WTC11 (cell line): ENCODE measurements at regions not wholly inside any gene's neighbourhood (a gene's known extent, or its start where the extent isn't known, plus 50 kb on each side); places are given as distances from the start of the nearest gene placed in this dataset.

ENCODE experiments used
- ATAC-seq: fragments of 200-7000 bp; cut with Tn5 transposase; 2 replicates; pipeline ENCODE4 v1.10.0; 2021; ENCODE audit warnings: mild to moderate bottlenecking, moderate library complexity
- CTCF ChIA-PET: fragments of 300-600 bp; sonication (Branson Sonifier 250); formaldehyde crosslinking; loops from one replicate; lab custom pipeline; 2021; ENCODE audit warnings: antibody characterized with exemption; lab: Charles Lee
- POLR2A ChIA-PET: fragments of 350-600 bp; sonication (Branson Sonifier 250); formaldehyde crosslinking; loops from one replicate; lab custom pipeline; 2021; ENCODE audit warnings: antibody characterized with exemption; lab: Charles Lee
- DNase-seq: peaks from one replicate; pipeline ENCODE4 v3.0.0; 2021; ENCODE audit warnings: low spot score
- H3K27ac Mint-ChIP-seq: 2 replicates; pipeline ENCODE4 v1.8.0; 2021; ENCODE audit warnings: mixed read lengths
- H3K27me3 Mint-ChIP-seq: 2 replicates; pipeline ENCODE4 v1.8.0; 2021; ENCODE audit warnings: low read depth, mild to moderate bottlenecking, moderate library complexity, mixed read lengths
- H3K36me3 Mint-ChIP-seq: 2 replicates; pipeline ENCODE4 v1.8.0; 2021; ENCODE audit warnings: mixed read lengths
- H3K4me1 Mint-ChIP-seq: 2 replicates; pipeline ENCODE4 v1.8.0; 2022; ENCODE audit warnings: mixed read lengths
- H3K4me3 Mint-ChIP-seq: 2 replicates; pipeline ENCODE4 v1.8.0; 2021; ENCODE audit warnings: mild to moderate bottlenecking, moderate library complexity, mixed read lengths
- H3K9me3 Mint-ChIP-seq: 2 replicates; pipeline ENCODE4 v1.8.0; 2021; ENCODE audit warnings: mixed read lengths
- ATF1 ChIP-seq: sonication (generic); formaldehyde crosslinking; IDR thresholded peaks from 2 replicates; pipeline ENCODE4 v1.8.1; 2023; ENCODE audit warnings: mild to moderate bottlenecking, moderate library complexity, missing genetic modification reagents
- ATF6 ChIP-seq: sonication (generic); formaldehyde crosslinking; IDR thresholded peaks from 2 replicates; pipeline ENCODE4 v1.8.1; 2023; ENCODE audit warnings: mild to moderate bottlenecking, missing genetic modification reagents
- CBFB ChIP-seq: sonication (generic); formaldehyde crosslinking; IDR thresholded peaks from 2 replicates; pipeline ENCODE4 v1.8.1; 2022; ENCODE audit warnings: mild to moderate bottlenecking, low read depth, missing genetic modification reagents
- ELF4 ChIP-seq: sonication (generic); formaldehyde crosslinking; IDR thresholded peaks from 2 replicates; pipeline ENCODE4 v1.8.1; 2022; ENCODE audit warnings: low read depth, mild to moderate bottlenecking, moderate library complexity, missing genetic modification reagents
- HMGA2 ChIP-seq: fragments of 250-450 bp; sonication (Bioruptor Pico); IDR thresholded peaks from 2 replicates; pipeline ENCODE4 v1.4.0; 2021; ENCODE audit warnings: mild to moderate bottlenecking, moderate library complexity
- IRF2 ChIP-seq: sonication (generic); formaldehyde crosslinking; IDR thresholded peaks from 2 replicates; pipeline ENCODE4 v1.8.0; 2022; ENCODE audit warnings: low read depth, missing genetic modification reagents, borderline replicate concordance
- JAZF1 ChIP-seq: fragments of 250-450 bp; sonication (Bioruptor Pico); IDR thresholded peaks from 2 replicates; pipeline ENCODE4 v1.9.0; 2021; ENCODE audit warnings: moderate library complexity, mild to moderate bottlenecking, inconsistent platforms
- JUN ChIP-seq: sonication (generic); formaldehyde crosslinking; IDR thresholded peaks from 2 replicates; pipeline ENCODE4 v1.8.0; 2023; ENCODE audit warnings: mild to moderate bottlenecking, missing genetic modification reagents
- MXD4 ChIP-seq: fragments of 250-450 bp; sonication (Bioruptor Pico); IDR thresholded peaks from 2 replicates; pipeline ENCODE4 v1.8.0; 2021; ENCODE audit warnings: mild to moderate bottlenecking, moderate library complexity, borderline replicate concordance
- SMAD4 ChIP-seq: sonication (generic); formaldehyde crosslinking; IDR thresholded peaks from 2 replicates; pipeline ENCODE4 v1.8.0; 2022; ENCODE audit warnings: mild to moderate bottlenecking, missing genetic modification reagents
- TCF7 ChIP-seq: sonication (generic); formaldehyde crosslinking; IDR thresholded peaks from 2 replicates; pipeline ENCODE4 v1.8.0; 2022; ENCODE audit warnings: mild to moderate bottlenecking, low read depth, missing genetic modification reagents, moderate library complexity
- ZNF281 ChIP-seq: sonication (generic); formaldehyde crosslinking; IDR thresholded peaks from 2 replicates; pipeline ENCODE4 v1.8.0; 2023; ENCODE audit warnings: mild to moderate bottlenecking, missing genetic modification reagents
- ZNF423 ChIP-seq: fragments of 250-450 bp; sonication (Bioruptor Pico); IDR thresholded peaks from 2 replicates; pipeline ENCODE4 v2.1.2; 2022; ENCODE audit warnings: mild to moderate bottlenecking, moderate library complexity
- TF ChIP-seq, protein P1 (sequence below): sonication (generic); formaldehyde crosslinking; IDR thresholded peaks from 2 replicates; pipeline ENCODE4 v1.8.1; 2023; ENCODE audit warnings: mild to moderate bottlenecking, missing genetic modification reagents, borderline replicate concordance
- TF ChIP-seq, protein P2 (sequence below): sonication (generic); formaldehyde crosslinking; IDR thresholded peaks from 2 replicates; pipeline ENCODE4 v1.8.1; 2023; ENCODE audit warnings: mild to moderate bottlenecking, moderate library complexity, missing genetic modification reagents
- TF ChIP-seq, protein P3 (sequence below): sonication (generic); formaldehyde crosslinking; IDR thresholded peaks from 2 replicates; pipeline ENCODE4 v1.8.0; 2023; ENCODE audit warnings: missing genetic modification reagents

GRCh38 chr5:89268460-89268859, 385.5 kb upstream of the MEF2C start (continued):
- TF ChIP-seq, protein P1, sequence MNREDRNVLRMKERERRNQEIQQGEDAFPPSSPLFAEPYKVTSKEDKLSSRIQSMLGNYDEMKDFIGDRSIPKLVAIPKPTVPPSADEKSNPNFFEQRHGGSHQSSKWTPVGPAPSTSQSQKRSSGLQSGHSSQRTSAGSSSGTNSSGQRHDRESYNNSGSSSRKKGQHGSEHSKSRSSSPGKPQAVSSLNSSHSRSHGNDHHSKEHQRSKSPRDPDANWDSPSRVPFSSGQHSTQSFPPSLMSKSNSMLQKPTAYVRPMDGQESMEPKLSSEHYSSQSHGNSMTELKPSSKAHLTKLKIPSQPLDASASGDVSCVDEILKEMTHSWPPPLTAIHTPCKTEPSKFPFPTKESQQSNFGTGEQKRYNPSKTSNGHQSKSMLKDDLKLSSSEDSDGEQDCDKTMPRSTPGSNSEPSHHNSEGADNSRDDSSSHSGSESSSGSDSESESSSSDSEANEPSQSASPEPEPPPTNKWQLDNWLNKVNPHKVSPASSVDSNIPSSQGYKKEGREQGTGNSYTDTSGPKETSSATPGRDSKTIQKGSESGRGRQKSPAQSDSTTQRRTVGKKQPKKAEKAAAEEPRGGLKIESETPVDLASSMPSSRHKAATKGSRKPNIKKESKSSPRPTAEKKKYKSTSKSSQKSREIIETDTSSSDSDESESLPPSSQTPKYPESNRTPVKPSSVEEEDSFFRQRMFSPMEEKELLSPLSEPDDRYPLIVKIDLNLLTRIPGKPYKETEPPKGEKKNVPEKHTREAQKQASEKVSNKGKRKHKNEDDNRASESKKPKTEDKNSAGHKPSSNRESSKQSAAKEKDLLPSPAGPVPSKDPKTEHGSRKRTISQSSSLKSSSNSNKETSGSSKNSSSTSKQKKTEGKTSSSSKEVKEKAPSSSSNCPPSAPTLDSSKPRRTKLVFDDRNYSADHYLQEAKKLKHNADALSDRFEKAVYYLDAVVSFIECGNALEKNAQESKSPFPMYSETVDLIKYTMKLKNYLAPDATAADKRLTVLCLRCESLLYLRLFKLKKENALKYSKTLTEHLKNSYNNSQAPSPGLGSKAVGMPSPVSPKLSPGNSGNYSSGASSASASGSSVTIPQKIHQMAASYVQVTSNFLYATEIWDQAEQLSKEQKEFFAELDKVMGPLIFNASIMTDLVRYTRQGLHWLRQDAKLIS (CRISPR knock-in tag) = no peak
- no peak for TF ChIP-seq CBFB (CRISPR knock-in tag)
- no peak for TF ChIP-seq JUN (CRISPR knock-in tag)
- TF ChIP-seq, protein P2, sequence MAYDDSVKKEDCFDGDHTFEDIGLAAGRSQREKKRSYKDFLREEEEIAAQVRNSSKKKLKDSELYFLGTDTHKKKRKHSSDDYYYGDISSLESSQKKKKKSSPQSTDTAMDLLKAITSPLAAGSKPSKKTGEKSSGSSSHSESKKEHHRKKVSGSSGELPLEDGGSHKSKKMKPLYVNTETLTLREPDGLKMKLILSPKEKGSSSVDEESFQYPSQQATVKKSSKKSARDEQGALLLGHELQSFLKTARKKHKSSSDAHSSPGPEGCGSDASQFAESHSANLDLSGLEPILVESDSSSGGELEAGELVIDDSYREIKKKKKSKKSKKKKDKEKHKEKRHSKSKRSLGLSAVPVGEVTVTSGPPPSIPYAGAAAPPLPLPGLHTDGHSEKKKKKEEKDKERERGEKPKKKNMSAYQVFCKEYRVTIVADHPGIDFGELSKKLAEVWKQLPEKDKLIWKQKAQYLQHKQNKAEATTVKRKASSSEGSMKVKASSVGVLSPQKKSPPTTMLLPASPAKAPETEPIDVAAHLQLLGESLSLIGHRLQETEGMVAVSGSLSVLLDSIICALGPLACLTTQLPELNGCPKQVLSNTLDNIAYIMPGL (CRISPR knock-in tag) = no peak
- TF ChIP-seq HMGA2 (CRISPR knock-in tag) = no peak
- no peak for TF ChIP-seq ATF1 (CRISPR knock-in tag)

GRCh38 chr5:89267788-89268187, 384.8 kb upstream of the MEF2C start:
- ATAC-seq (no peak), DNase-seq (no peak)
- 0 out of 2 replicates have a peak, but pooled peaks cover 2% of the 10 kb centered on the region for H3K4me1 Mint-ChIP-seq
- ChIA-PET POLR2A (no interaction called here), CTCF (no interaction called here)
- no peak overlapping the region for H3K4me3 Mint-ChIP-seq
- no peaks in the 10 kb centered on the region for H3K27me3 Mint-ChIP-seq
- H3K27ac Mint-ChIP-seq = no peak overlapping the region
- TF ChIP-seq TCF7 (CRISPR knock-in tag) = no peak
- no peak for TF ChIP-seq CBFB (CRISPR knock-in tag)
- no peak for TF ChIP-seq MXD4 (CRISPR knock-in tag)
- TF ChIP-seq ZNF423 (CRISPR knock-in tag) = no peak
- no peak for TF ChIP-seq JAZF1 (CRISPR knock-in tag)
- TF ChIP-seq ATF1 (CRISPR knock-in tag) = no peak
- no peak for TF ChIP-seq ATF6 (CRISPR knock-in tag)
- TF ChIP-seq, protein P3, sequence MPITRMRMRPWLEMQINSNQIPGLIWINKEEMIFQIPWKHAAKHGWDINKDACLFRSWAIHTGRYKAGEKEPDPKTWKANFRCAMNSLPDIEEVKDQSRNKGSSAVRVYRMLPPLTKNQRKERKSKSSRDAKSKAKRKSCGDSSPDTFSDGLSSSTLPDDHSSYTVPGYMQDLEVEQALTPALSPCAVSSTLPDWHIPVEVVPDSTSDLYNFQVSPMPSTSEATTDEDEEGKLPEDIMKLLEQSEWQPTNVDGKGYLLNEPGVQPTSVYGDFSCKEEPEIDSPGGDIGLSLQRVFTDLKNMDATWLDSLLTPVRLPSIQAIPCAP = no peak
- TF ChIP-seq IRF2 (CRISPR knock-in tag) = no peak
- no peak for TF ChIP-seq ELF4
- TF ChIP-seq SMAD4 (CRISPR knock-in tag) = no peak
- TF ChIP-seq ZNF281 (CRISPR knock-in tag) = no peak
- no peaks in the 10 kb centered on the region for H3K36me3 Mint-ChIP-seq
- H3K9me3 Mint-ChIP-seq = no peaks in the 10 kb centered on the region
